Right atrium auricular region (tissue), 2 donors: ENCODE measurements at regions not wholly inside any gene's neighbourhood (a gene's known extent, or its start where the extent isn't known, plus 50 kb on each side); places are given as distances from the start of the nearest gene placed in this dataset.

Source experiments
- DNase-seq: peaks from one replicate; pipeline ENCODE4 v3.0.0-alpha.2; 2019; ENCODE audit warnings: low spot score
- H3K27ac ChIP-seq, 2 donors: fragments of 200-600 bp; sonication (generic); 1 replicate in 1 of 2; 2 replicates in 1 of 2; pipeline ENCODE4 v1.5.1; 2016 to 2019
- H3K27me3 ChIP-seq, 2 donors: fragments of 200-600 bp; sonication (generic); one replicate each; pipeline versions ENCODE4 v1.5.1 to v1.6.0; 2017 to 2019
- H3K36me3 ChIP-seq: fragments of 200-600 bp; sonication (generic); one replicate; pipeline ENCODE4 v1.5.1; 2016
- H3K4me1 ChIP-seq, 2 donors: fragments of 200-600 bp; sonication (generic); one replicate each; pipeline versions ENCODE4 v1.5.1 to v1.6.0; 2017 to 2019
- H3K4me3 ChIP-seq, 2 donors: fragments of 200-600 bp; sonication (generic); 1 replicate in 1 of 2; 2 replicates in 1 of 2; pipeline ENCODE4 v1.5.1; 2017 to 2019; ENCODE audit warnings: mild to moderate bottlenecking in 1 of 2, moderate library complexity in 1 of 2
- H3K9me3 ChIP-seq, 2 donors: fragments of 200-600 bp; sonication (generic); one replicate each; pipeline ENCODE4 v1.5.1; 2019
- TF ChIP-seq, protein P1 (sequence below), 2 donors: fragments of 200-600 bp; sonication (generic); IDR thresholded peaks; one replicate each; pipeline ENCODE4 v1.5.1; 2019; ENCODE audit warnings: antibody characterized with exemption in 2 of 2

DNA sequence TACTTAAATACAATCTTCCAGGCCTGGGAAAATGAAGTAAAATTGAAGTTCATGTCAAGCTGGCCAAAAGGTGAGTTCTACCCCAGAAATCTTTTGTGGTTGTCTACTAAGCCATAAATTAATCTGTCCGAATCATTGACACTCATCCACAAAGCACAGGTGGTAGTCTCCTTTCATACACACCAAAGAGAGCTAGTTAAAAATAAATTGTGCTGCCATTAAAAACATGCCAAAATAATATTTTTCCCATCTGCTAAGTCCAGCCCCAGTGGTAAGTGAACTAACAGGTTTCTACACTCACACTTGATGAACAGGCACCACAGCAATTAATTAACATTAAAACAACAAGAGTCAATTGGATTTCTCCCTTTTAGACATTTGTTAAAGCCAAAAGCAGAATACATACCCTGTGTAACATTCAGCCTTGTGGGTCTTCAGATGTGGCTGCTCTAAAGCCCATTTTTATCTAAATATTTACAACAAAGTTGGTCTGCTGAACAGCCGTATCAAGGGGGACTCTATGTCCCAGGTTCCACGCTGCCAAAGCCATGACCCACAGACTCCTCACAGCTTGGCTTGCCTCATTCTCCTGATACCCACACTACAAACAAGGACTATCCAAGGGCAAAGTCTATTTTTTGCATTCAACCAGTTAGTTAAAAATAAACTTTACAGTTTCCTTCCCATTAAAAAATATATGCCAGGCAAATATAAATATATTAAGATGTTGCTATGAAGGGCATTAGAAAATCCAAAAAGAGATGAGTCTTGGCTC lies 490.4 kb downstream of the BMP2 start:
- H3K27me3 ChIP-seq, result no peaks in the 10 kb centered on the region
- H3K4me3 ChIP-seq, result peak overlapping the region; percentile 17 to 21
- TF ChIP-seq, protein P1, sequence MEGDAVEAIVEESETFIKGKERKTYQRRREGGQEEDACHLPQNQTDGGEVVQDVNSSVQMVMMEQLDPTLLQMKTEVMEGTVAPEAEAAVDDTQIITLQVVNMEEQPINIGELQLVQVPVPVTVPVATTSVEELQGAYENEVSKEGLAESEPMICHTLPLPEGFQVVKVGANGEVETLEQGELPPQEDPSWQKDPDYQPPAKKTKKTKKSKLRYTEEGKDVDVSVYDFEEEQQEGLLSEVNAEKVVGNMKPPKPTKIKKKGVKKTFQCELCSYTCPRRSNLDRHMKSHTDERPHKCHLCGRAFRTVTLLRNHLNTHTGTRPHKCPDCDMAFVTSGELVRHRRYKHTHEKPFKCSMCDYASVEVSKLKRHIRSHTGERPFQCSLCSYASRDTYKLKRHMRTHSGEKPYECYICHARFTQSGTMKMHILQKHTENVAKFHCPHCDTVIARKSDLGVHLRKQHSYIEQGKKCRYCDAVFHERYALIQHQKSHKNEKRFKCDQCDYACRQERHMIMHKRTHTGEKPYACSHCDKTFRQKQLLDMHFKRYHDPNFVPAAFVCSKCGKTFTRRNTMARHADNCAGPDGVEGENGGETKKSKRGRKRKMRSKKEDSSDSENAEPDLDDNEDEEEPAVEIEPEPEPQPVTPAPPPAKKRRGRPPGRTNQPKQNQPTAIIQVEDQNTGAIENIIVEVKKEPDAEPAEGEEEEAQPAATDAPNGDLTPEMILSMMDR (IDR thresholded peaks at IDR 0.05), result no peak
- no peaks in the 10 kb centered on the region for H3K9me3 ChIP-seq
- no peaks in the 10 kb centered on the region for H3K36me3 ChIP-seq
- H3K27ac ChIP-seq, result peak overlapping the region; percentile 12 to 77
- no peak for DNase-seq
- H3K4me1 ChIP-seq, result no peaks in the 10 kb centered on the region

DNA sequence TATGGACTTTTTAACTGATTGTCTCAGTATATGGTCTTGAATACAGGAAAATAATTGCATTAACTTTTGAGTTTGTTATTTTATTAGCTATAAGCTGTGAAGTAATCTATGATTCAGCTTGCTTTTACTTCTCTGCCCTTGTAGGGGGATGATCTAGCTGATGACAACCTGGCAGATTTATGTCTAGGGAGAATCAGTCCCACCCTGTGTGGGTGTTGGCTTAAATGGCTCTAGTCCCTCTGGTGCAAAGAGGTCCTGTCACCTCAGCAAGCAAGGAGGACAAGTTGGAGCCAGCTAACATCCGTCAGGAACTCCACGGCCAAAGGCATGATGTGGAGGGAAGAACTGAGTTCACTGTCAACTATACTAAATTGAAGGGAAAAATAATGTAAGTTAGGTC lies 495.3 kb downstream of the BMP2 start:
- Histone ChIP-seq H3K9me3 (no peaks in the 10 kb centered on the region), H3K27me3 (no peaks in the 10 kb centered on the region), H3K4me1 (no peaks in the 10 kb centered on the region), H3K36me3 (no peaks in the 10 kb centered on the region), H3K4me3 (no peak overlapping the region), H3K27ac (no peak overlapping the region)
- DNase-seq, result no peak
- TF ChIP-seq, protein P1 (IDR thresholded peaks at IDR 0.05), result no peak

DNA sequence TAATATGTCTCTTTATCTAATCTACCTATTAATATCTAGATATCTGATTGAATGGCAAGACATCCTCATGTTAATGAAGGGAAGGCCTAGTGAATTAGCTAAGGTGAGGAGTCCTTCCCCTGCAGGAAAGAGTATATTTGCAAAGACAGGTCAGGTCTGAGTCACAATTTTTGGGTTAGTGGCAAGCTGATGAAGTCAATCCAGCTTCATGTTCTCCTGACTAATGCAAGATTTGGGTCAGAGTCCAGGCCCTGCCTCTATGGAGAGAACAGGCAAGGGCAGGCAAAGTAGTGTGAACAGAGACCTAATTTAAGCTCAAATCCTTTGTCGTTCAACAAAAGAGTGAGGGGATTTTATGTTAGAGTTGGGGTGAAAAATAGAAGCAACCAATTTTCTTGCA lies 496.7 kb downstream of the BMP2 start:
- no peaks in the 10 kb centered on the region for H3K9me3 ChIP-seq
- H3K4me1 ChIP-seq, result no peaks in the 10 kb centered on the region
- TF ChIP-seq, protein P1 (IDR thresholded peaks at IDR 0.05), result no peak
- H3K36me3 ChIP-seq, result no peaks in the 10 kb centered on the region
- H3K27ac ChIP-seq, result no peak overlapping the region
- H3K27me3 ChIP-seq, result no peaks in the 10 kb centered on the region
- no peak for DNase-seq
- H3K4me3 ChIP-seq, result no peak overlapping the region

DNA sequence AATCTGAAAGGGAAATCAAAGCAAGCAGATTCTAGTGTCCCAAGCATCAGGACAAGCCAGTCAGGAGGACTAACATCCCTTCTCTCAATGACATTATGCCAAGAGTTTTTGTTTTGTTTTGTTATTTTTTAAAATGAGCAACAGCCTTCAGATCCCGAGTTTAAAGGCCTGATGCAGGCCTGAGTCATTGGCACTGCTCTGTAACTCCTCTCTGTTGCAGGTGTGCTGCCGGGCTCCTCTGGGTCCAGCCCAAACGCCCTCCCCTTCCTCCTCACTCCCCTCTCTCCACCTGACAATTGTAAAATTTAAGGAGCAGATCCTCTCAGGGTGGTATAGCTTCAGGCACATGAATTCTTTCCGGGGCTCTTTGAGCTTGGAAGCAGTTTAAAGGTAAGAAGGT lies 502.0 kb downstream of the BMP2 start:
- Histone ChIP-seq H3K9me3 (no peaks in the 10 kb centered on the region), H3K36me3 (no peaks in the 10 kb centered on the region), H3K27me3 (no peaks in the 10 kb centered on the region), H3K4me3 (no peak overlapping the region), H3K27ac (no peak overlapping the region), H3K4me1 (no peaks in the 10 kb centered on the region)
- TF ChIP-seq, protein P1 (IDR thresholded peaks at IDR 0.05), result no peak
- DNase-seq, result no peak

DNA sequence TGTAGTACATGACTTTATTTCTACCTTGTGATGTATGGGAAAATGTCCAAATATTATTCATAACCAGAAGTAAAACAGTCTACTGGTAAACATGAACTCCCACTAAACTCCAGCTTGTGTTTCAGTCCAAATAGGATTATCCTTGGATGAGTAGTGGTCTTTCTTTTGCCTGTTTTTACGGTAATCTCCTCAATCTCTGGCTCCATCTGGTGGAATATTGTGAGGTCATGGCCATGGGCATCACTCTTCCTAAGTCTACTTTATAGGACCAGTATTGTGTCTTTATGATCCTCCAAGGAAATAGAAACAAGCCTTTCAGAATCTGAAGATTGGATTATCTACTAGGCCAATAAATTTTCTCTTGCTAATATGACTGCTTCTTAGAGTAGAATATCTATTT lies 505.0 kb downstream of the BMP2 start:
- H3K36me3 ChIP-seq, result no peaks in the 10 kb centered on the region
- H3K27ac ChIP-seq, result no peak overlapping the region
- TF ChIP-seq, protein P1 (IDR thresholded peaks at IDR 0.05), result peak in 1 of 2 donors; percentile 20
- H3K4me1 ChIP-seq, result no peaks in the 10 kb centered on the region
- H3K4me3 ChIP-seq, result no peak overlapping the region
- DNase-seq, result no peak
- H3K27me3 ChIP-seq, result no peaks in the 10 kb centered on the region
- H3K9me3 ChIP-seq, result no peaks in the 10 kb centered on the region

DNA sequence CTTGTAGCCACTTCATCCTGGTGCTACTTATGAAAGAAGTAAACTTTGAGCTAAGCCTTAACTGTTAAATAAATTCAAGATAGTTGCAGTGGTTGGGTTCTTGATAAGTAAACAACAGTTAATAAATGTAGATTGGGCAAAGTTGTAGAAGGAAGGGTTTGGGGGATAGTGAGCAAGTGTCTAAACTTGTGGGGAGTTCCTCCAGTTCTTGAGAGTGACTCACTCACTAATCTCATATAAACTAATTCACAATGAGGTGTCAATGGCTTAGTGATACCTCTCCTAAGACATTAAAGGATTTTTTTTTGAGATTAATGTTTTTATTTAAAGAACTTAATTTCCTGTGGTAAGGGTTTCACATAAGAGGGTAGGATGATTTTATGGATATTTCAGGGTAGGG lies 507.4 kb downstream of the BMP2 start:
- DNase-seq, result no peak
- Histone ChIP-seq H3K36me3 (no peaks in the 10 kb centered on the region), H3K4me1 (no peaks in the 10 kb centered on the region), H3K4me3 (no peak overlapping the region), H3K27ac (no peak overlapping the region), H3K27me3 (no peaks in the 10 kb centered on the region), H3K9me3 (no peaks in the 10 kb centered on the region)
- TF ChIP-seq, protein P1 (IDR thresholded peaks at IDR 0.05), result no peak
